Lower lobe of right lung (tissue), 2 donors: ENCODE measurements at regions not wholly inside any gene's neighbourhood (a gene's known extent, or its start where the extent isn't known, plus 50 kb on each side); places are given as distances from the start of the nearest gene placed in this dataset.
"Not testable (repeated sequence)": the region's sequence is repeated elsewhere in the genome, so short reads cannot be mapped to it uniquely, and the experiment has no call there.

Experiments used
- ATAC-seq, 2 donors: fragments of 200-7000 bp; cut with Tn5 transposase; one replicate each; pipeline ENCODE4 v1.9.1; 2020 to 2022; ENCODE audit warnings: mild to moderate bottlenecking in 2 of 2, moderate library complexity in 2 of 2
- DNase-seq: peaks from one replicate; pipeline ENCODE4 v3.0.0-alpha.2; 2020
- H3K27ac ChIP-seq: fragments of 200-600 bp; one replicate; pipeline ENCODE4 v1.8.0; 2022
- H3K27me3 ChIP-seq: fragments of 200-600 bp; one replicate; pipeline ENCODE4 v1.8.0; 2022; ENCODE audit warnings: low read depth
- H3K36me3 ChIP-seq: fragments of 200-600 bp; one replicate; pipeline ENCODE4 v1.8.0; 2022; ENCODE audit warnings: mild to moderate bottlenecking
- H3K4me1 ChIP-seq: fragments of 200-600 bp; one replicate; pipeline ENCODE4 v1.8.0; 2022
- H3K4me3 ChIP-seq: fragments of 200-600 bp; one replicate; pipeline ENCODE4 v1.8.0; 2022; ENCODE audit warnings: mild to moderate bottlenecking
- H3K9me3 ChIP-seq: fragments of 200-600 bp; one replicate; pipeline ENCODE4 v1.8.0; 2022
- CTCF ChIP-seq: fragments of 200-600 bp; IDR thresholded peaks from one replicate; pipeline ENCODE4 v1.8.0; 2022; ENCODE audit warnings: antibody characterized with exemption, mild to moderate bottlenecking
- intact Hi-C: fragments of 100-400 bp; cut with DNase I; formaldehyde crosslinking; loops from one replicate; pipeline ENCODE4 v1.11.0; 2022
- donor health status: DM: no; HTN: yes; CAD: no; lungs with severe emphysema.

DNA sequence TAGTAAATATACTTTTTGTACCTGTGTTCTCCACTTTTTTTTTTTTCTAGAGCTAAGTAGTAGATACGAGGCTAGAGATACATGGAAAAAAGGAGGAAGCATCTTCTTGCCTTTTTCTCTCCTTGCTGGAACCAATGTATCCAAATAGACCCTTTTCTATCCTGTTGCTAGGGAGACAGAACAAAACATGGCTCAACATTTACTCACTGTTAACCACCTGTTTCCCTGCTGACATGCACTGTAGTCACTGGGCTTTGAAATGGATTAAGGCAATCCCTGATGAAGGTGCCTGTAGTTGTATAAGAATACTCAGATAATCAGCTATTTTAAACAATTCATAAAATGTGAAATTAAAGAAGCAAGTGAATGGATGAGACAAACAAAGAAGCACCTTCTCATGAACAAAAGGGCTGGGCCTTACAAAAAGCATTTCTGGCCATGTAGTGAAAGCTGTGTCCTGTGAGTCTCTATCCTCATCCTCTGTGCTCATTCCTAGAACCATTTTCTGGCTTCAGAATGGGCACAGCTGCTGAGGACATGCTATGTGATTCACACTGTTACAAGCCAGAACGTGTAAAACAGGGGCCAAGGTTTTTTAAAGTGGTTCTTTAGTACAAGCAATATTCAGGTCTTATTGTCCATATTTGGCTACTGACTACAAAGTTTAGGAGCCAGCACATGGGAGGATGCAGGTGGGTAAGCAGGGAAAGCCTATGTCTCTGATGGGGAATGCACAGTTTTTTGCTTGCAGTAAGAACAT is 100.4 kb upstream of the NDN start:
- H3K27me3 ChIP-seq: no peaks in the 10 kb centered on the region
- no peak for ATAC-seq
- H3K27ac ChIP-seq: no peak overlapping the region
- no peaks in the 10 kb centered on the region for H3K4me1 ChIP-seq
- DNase-seq: no peak
- TF ChIP-seq CTCF: no peak
- no peaks in the 10 kb centered on the region for H3K36me3 ChIP-seq
- no peaks in the 10 kb centered on the region for H3K9me3 ChIP-seq
- intact Hi-C loops: no loop called here
- H3K4me3 ChIP-seq: no peak overlapping the region

DNA sequence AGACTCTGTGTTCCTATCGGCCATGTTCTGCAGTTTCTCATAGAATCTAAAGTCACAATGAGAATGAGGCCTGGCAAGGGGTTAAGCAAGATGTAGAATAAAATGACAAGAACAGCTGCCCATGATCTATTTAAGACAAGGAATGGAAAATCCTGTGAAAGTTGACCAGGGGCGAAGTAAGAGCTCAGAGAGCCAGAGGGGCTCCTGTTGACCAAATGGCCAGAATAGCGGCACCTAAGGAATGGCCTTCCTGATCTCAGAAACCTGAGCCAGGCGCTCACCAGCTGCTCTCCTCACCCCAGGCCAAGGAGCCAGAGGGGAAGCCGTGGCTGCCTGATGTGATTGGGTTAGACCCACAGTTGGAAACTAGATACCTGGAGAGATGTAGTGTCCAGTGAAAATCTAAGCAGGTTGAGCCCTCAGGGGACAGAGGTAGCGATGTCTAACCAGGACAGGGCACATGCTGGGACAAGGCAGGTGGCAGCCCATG is 106.1 kb upstream of the NDN start:
- no peaks in the 10 kb centered on the region for H3K9me3 ChIP-seq
- intact Hi-C loops: no loop called here
- DNase-seq: no peak
- no peak overlapping the region for H3K27ac ChIP-seq
- no peaks in the 10 kb centered on the region for H3K4me1 ChIP-seq
- no peak for ATAC-seq
- TF ChIP-seq CTCF: no peak
- no peak overlapping the region for H3K4me3 ChIP-seq
- no peaks in the 10 kb centered on the region for H3K36me3 ChIP-seq
- no peaks in the 10 kb centered on the region for H3K27me3 ChIP-seq

- no peak overlapping the region for H3K4me3 ChIP-seq
- H3K4me1 ChIP-seq: no peaks in the 10 kb centered on the region
- ATAC-seq (no peak), DNase-seq (no peak)
- intact Hi-C loops: no loop called here
- H3K27me3 ChIP-seq: no peaks in the 10 kb centered on the region
- H3K9me3 ChIP-seq: no peaks in the 10 kb centered on the region
- H3K36me3 ChIP-seq: no peaks in the 10 kb centered on the region
- no peak for TF ChIP-seq CTCF
- no peak overlapping the region for H3K27ac ChIP-seq
Observed at GRCh38 chr15:23797747-23798446, 110.8 kb upstream of the NDN start.

GRCh38 chr15:23801881-23802280 is 114.8 kb upstream of the NDN start:
- DNase-seq (no peak), ATAC-seq (peak; percentile 88 to 92)
- no peaks in the 10 kb centered on the region for H3K27me3 ChIP-seq
- H3K4me3 ChIP-seq: no peak overlapping the region
- no peaks in the 10 kb centered on the region for H3K9me3 ChIP-seq
- TF ChIP-seq CTCF: no peak
- intact Hi-C loops: no loop called here
- no peaks in the 10 kb centered on the region for H3K4me1 ChIP-seq
- H3K36me3 ChIP-seq: no peaks in the 10 kb centered on the region
- H3K27ac ChIP-seq: no peak overlapping the region

GRCh38 chr15:23802896-23803435 is 115.9 kb upstream of the NDN start:
- DNase-seq, intact Hi-C loops, H3K4me1 ChIP-seq: not testable (repeated sequence)

DNA sequence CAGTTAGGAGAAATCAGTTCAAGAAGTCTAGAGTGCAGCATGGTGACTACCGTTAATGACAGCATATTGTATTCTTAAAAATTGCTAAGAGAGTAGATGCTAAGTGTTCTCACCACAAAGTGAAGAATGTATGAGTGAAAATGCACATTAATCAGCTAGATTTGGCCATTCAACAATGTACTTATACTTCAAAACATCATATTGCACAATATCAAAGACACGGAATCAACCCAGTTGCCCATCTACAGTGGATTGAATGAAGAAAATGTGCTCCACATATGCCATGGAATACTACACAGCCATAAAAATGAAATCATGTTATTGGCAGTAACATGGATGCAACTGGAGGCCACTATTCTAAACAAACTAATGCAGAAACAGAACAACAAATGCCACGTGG is 119.9 kb upstream of the NDN start:
- ATAC-seq: no peak
- no peaks in the 10 kb centered on the region for H3K27me3 ChIP-seq

More at GRCh38 chr15:23802896-23803435, 115.9 kb upstream of the NDN start:
- H3K27me3 ChIP-seq, H3K27ac ChIP-seq, H3K4me3 ChIP-seq, ATAC-seq, H3K9me3 ChIP-seq, H3K36me3 ChIP-seq: not testable (repeated sequence)

More for the DNA sequence above, 119.9 kb upstream of the NDN start:
- Histone ChIP-seq H3K27ac (no peak overlapping the region), H3K4me3 (no peak overlapping the region), H3K9me3 (no peaks in the 10 kb centered on the region), H3K4me1 (no peaks in the 10 kb centered on the region), H3K36me3 (no peaks in the 10 kb centered on the region)
- DNase-seq: no peak
- TF ChIP-seq CTCF: no peak
- intact Hi-C loops: no loop called here
